ENCODE measurements at regions not wholly inside any gene's neighbourhood (a gene's known extent, or its start where the extent isn't known, plus 50 kb on each side); places are given as distances from the start of the nearest gene placed in this dataset.
A peak's percentile ranks its signal among the peaks of the same experiment; 100 is the strongest.
"Not testable (repeated sequence)": the region's sequence is repeated elsewhere in the genome, so short reads cannot be mapped to it uniquely, and the experiment has no call there.

- DNase-seq: no peak
Measured at GRCh38 chr6:154923199-154923869, 71.8 kb upstream of the TIAM2 start.

GRCh38 chr6:154925130-154925529 is 70.0 kb upstream of the TIAM2 start:
- DNase-seq: no peak

- DNase-seq: no peak
Measured at GRCh38 chr6:154926366-154926765, 68.7 kb upstream of the TIAM2 start.

- peak; percentile 70 for DNase-seq
Measured at GRCh38 chr6:154928325-154928922, 66.7 kb upstream of the TIAM2 start.

GRCh38 chr6:154930451-154930851 is 64.7 kb upstream of the TIAM2 start:
- no peak for DNase-seq

- no peak for DNase-seq
Measured at GRCh38 chr6:154931711-154932424, 63.2 kb upstream of the TIAM2 start.

GRCh38 chr6:154932515-154933027 is 62.5 kb upstream of the TIAM2 start:
- peak; percentile 55 for DNase-seq

GRCh38 chr6:154933181-154933827 is 61.8 kb upstream of the TIAM2 start:
- no peak for DNase-seq

- DNase-seq: no peak
Measured at GRCh38 chr6:154937306-154938220, 57.6 kb upstream of the TIAM2 start.

- DNase-seq: no peak
Measured at GRCh38 chr6:154938221-154938580, 56.9 kb upstream of the TIAM2 start.

- DNase-seq: not testable (repeated sequence)
Measured at GRCh38 chr6:154938727-154939285, 56.3 kb upstream of the TIAM2 start.

- DNase-seq: no peak
Measured at GRCh38 chr6:154942770-154943169, 52.3 kb upstream of the TIAM2 start.

- DNase-seq: no peak
Measured at GRCh38 chr6:154945271-154945890, 49.7 kb upstream of the TIAM2 start.

Measured in hindlimb muscle (tissue), 1 donor.